H1 (cell line): ENCODE measurements at regions not wholly inside any gene's neighbourhood (a gene's known extent, or its start where the extent isn't known, plus 50 kb on each side); places are given as distances from the start of the nearest gene placed in this dataset.

ENCODE experiments used
- CBX5 ChIP-seq: fragments of 300-800, 300-1000 bp; sonication (generic); IDR thresholded peaks from 2 replicates; pipeline ENCODE4 v1.7.1; 2016; ENCODE audit warnings: antibody characterized with exemption, low read length, low read depth
- CEBPB ChIP-seq: IDR thresholded peaks from 2 replicates; pipeline ENCODE4 v1.6.1; 2012; ENCODE audit warnings: low read depth, low read length
- EP300 ChIP-seq, 2 experiments: IDR thresholded peaks; 1 replicate in 1 of 2; 2 replicates in 1 of 2; pipeline ENCODE4 v1.6.1; 2011 to 2012; ENCODE audit warnings: low read depth in 2 of 2, low read length in 2 of 2, mild to moderate bottlenecking in 2 of 2, borderline replicate concordance in 1 of 2, inconsistent platforms in 1 of 2, moderate library complexity in 1 of 2
- FOSL1 ChIP-seq: IDR thresholded peaks from 2 replicates; pipeline ENCODE4 v1.6.1; 2011; ENCODE audit warnings: mild to moderate bottlenecking, low read depth, low read length, moderate library complexity; ENCODE audit not compliant: insufficient read depth
- GTF2F1 ChIP-seq: IDR thresholded peaks from 2 replicates; pipeline ENCODE4 v1.6.1; 2012; ENCODE audit warnings: low read depth, low read length, improper control_type of control experiment, borderline replicate concordance
- JUND ChIP-seq: IDR thresholded peaks from 2 replicates; pipeline ENCODE4 v1.6.1; 2011; ENCODE audit warnings: mild to moderate bottlenecking, improper control_type of control experiment, low read length
- SP4 ChIP-seq: IDR thresholded peaks from 2 replicates; pipeline ENCODE4 v1.6.1; 2012; ENCODE audit warnings: low read length, inconsistent platforms
- SRF ChIP-seq: IDR thresholded peaks from 2 replicates; pipeline ENCODE4 v1.6.1; 2011; ENCODE audit warnings: mild to moderate bottlenecking, low read depth, low read length, moderate library complexity
- TAF7 ChIP-seq: optimal IDR thresholded peaks from 2 replicates; pipeline ENCODE3; 2011; ENCODE audit warnings: low read depth, mild to moderate bottlenecking, inconsistent platforms, low read length, moderate library complexity, borderline replicate concordance
- ZNF274 ChIP-seq: IDR thresholded peaks from 2 replicates; pipeline ENCODE4 v1.7.0; 2012; ENCODE audit warnings: low read length, borderline replicate concordance; ENCODE audit errors: extremely low read depth
- TF ChIP-seq, protein P1 (sequence below): IDR thresholded peaks from 2 replicates; pipeline ENCODE4 v1.6.1; 2012; ENCODE audit warnings: inconsistent platforms
- TF ChIP-seq, protein P2 (sequence below), 3 experiments: IDR thresholded peaks; 1 replicate in 2 of 3; 2 replicates in 1 of 3; pipeline versions ENCODE4 v1.5.1 to v1.6.1; 2011; ENCODE audit warnings: low read length in 3 of 3, mild to moderate bottlenecking in 3 of 3, inconsistent platforms in 2 of 3, low read depth in 1 of 3, moderate library complexity in 1 of 3; ENCODE audit not compliant: insufficient read depth in 1 of 3; ENCODE audit errors: control extremely low read depth in 1 of 3
- TF ChIP-seq, protein P3 (sequence below): IDR thresholded peaks from 2 replicates; pipeline ENCODE4 v1.6.1; 2012; ENCODE audit warnings: low read length, inconsistent platforms

DNA sequence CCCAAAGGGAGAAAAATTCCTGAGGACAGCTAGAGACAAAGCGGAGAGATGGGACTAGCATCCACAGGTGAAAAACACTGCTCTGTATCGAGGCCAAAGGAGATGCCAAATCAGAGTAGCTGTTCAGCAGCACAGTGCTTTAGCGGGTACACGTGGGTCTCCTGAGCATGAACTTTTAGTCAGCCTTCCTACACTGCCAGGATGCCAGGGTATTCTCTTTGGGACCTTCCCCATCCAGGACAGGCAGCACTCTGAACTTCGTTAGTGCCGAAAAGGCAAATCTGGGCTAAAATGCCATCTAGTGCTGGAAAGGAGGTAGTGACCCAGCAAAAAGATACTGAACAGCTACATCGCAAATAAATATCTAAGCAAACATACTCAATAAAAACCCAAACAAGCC lies 64.9 kb downstream of the C6orf58 start (continued):
- TF ChIP-seq, protein P1, sequence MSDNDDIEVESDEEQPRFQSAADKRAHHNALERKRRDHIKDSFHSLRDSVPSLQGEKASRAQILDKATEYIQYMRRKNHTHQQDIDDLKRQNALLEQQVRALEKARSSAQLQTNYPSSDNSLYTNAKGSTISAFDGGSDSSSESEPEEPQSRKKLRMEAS = 0 out of 2 replicates have a peak, but pooled peaks have one; percentile 30
- no peak for TF ChIP-seq CBX5
- TF ChIP-seq FOSL1 = no peak
- no peak for TF ChIP-seq SRF
- no peak for TF ChIP-seq JUND
- no peak for TF ChIP-seq ZNF274
- no peak for TF ChIP-seq CEBPB
- TF ChIP-seq TAF7 = no peak
- no peak for TF ChIP-seq EP300 (IDR thresholded peaks at IDR 0.05; ENCODE audit: borderline replicate concordance in 1 of 2, low read depth in 2 of 2, low read length in 2 of 2)
- TF ChIP-seq SP4 = no peak
- TF ChIP-seq, protein P2, sequence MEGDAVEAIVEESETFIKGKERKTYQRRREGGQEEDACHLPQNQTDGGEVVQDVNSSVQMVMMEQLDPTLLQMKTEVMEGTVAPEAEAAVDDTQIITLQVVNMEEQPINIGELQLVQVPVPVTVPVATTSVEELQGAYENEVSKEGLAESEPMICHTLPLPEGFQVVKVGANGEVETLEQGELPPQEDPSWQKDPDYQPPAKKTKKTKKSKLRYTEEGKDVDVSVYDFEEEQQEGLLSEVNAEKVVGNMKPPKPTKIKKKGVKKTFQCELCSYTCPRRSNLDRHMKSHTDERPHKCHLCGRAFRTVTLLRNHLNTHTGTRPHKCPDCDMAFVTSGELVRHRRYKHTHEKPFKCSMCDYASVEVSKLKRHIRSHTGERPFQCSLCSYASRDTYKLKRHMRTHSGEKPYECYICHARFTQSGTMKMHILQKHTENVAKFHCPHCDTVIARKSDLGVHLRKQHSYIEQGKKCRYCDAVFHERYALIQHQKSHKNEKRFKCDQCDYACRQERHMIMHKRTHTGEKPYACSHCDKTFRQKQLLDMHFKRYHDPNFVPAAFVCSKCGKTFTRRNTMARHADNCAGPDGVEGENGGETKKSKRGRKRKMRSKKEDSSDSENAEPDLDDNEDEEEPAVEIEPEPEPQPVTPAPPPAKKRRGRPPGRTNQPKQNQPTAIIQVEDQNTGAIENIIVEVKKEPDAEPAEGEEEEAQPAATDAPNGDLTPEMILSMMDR (IDR thresholded peaks at IDR 0.05; ENCODE audit: control extremely low read depth in 1 of 3, insufficient read depth in 1 of 3, low read depth in 1 of 3, low read length in 3 of 3) = peak; percentile 22 to 77 (median 70)
- TF ChIP-seq GTF2F1 = no peak
- TF ChIP-seq, protein P3, sequence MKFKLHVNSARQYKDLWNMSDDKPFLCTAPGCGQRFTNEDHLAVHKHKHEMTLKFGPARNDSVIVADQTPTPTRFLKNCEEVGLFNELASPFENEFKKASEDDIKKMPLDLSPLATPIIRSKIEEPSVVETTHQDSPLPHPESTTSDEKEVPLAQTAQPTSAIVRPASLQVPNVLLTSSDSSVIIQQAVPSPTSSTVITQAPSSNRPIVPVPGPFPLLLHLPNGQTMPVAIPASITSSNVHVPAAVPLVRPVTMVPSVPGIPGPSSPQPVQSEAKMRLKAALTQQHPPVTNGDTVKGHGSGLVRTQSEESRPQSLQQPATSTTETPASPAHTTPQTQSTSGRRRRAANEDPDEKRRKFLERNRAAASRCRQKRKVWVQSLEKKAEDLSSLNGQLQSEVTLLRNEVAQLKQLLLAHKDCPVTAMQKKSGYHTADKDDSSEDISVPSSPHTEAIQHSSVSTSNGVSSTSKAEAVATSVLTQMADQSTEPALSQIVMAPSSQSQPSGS = no peak
